GM19372 (cell line): ENCODE measurements at regions not wholly inside any gene's neighbourhood (a gene's known extent, or its start where the extent isn't known, plus 50 kb on each side); places are given as distances from the start of the nearest gene placed in this dataset.

ENCODE experiments used
- ATAC-seq: cut with Tn5 transposase; IDR thresholded peaks from one replicate; pipeline ENCODE4 v1.9.1; 2021; ENCODE audit warnings: mild to moderate bottlenecking, low read depth, moderate library complexity; ENCODE audit not compliant: unreplicated experiment

GRCh38 chr9:79969393-79970145 lies 397.8 kb downstream of the TLE4 start:
- no peak for ATAC-seq

GRCh38 chr9:79968533-79968932 lies 396.8 kb downstream of the TLE4 start:
- no peak for ATAC-seq

- no peak for ATAC-seq
Measured at GRCh38 chr9:79962836-79963235, 391.1 kb downstream of the TLE4 start.

GRCh38 chr9:79962150-79962549 lies 390.4 kb downstream of the TLE4 start:
- ATAC-seq = no peak

- ATAC-seq = no peak
Measured at GRCh38 chr9:79955300-79955699, 383.5 kb downstream of the TLE4 start.

GRCh38 chr9:79953908-79954307 lies 382.1 kb downstream of the TLE4 start:
- no peak for ATAC-seq

- ATAC-seq = no peak
Measured at GRCh38 chr9:79952401-79952800, 380.6 kb downstream of the TLE4 start.

- ATAC-seq = no peak
Measured at GRCh38 chr9:79946712-79947111, 374.9 kb downstream of the TLE4 start.

GRCh38 chr9:79945495-79945894 lies 373.7 kb downstream of the TLE4 start:
- no peak for ATAC-seq

GRCh38 chr9:79945016-79945415 lies 373.3 kb downstream of the TLE4 start:
- peak; percentile 68 for ATAC-seq

- ATAC-seq = no peak
Measured at GRCh38 chr9:79940919-79941318, 369.2 kb downstream of the TLE4 start.

- ATAC-seq = no peak
Measured at GRCh38 chr9:79939819-79940218, 368.1 kb downstream of the TLE4 start.

GRCh38 chr9:79936336-79936735 lies 364.6 kb downstream of the TLE4 start:
- ATAC-seq = no peak

GRCh38 chr9:79929285-79929684 lies 357.5 kb downstream of the TLE4 start:
- no peak for ATAC-seq

- ATAC-seq = no peak
Measured at GRCh38 chr9:79928661-79929223, 357.0 kb downstream of the TLE4 start.

- ATAC-seq = no peak
Measured at GRCh38 chr9:79925326-79925725, 353.6 kb downstream of the TLE4 start.

- ATAC-seq = no peak
Measured at GRCh38 chr9:79924836-79925235, 353.1 kb downstream of the TLE4 start.

GRCh38 chr9:79917421-79917820 lies 345.7 kb downstream of the TLE4 start:
- no peak for ATAC-seq

- ATAC-seq = no peak
Measured at GRCh38 chr9:79913867-79914266, 342.1 kb downstream of the TLE4 start.

GRCh38 chr9:79912318-79913070 lies 340.7 kb downstream of the TLE4 start:
- no peak for ATAC-seq

- no peak for ATAC-seq
Measured at GRCh38 chr9:79911724-79912123, 340.0 kb downstream of the TLE4 start.
